Calu3 (cell line): ENCODE measurements at regions not wholly inside any gene's neighbourhood (a gene's known extent, or its start where the extent isn't known, plus 50 kb on each side); places are given as distances from the start of the nearest gene placed in this dataset.

Experiments
- BruUV-seq: library from RNA; stranded (reverse); fragments of 400-500 nt; replicated peaks from 2 replicates; lab custom pipeline; 2021; lab: Mats Ljungman, UMichigan
- CTCF ChIA-PET: fragments of 300-600 bp; sonication (Branson Sonifier 250); formaldehyde crosslinking; loops from one replicate; lab custom pipeline; 2022; ENCODE audit warnings: antibody characterized with exemption; lab: Charles Lee
- DNase-seq: peaks from one replicate; pipeline ENCODE4 v3.0.0; 2022
- H3K27ac Mint-ChIP-seq: one replicate; pipeline ENCODE4 v1.8.0; 2022; ENCODE audit warnings: mixed read lengths; ENCODE audit not compliant: unreplicated experiment
- H3K27me3 Mint-ChIP-seq: one replicate; pipeline ENCODE4 v1.8.0; 2022; ENCODE audit warnings: mixed read lengths; ENCODE audit not compliant: unreplicated experiment
- H3K36me3 Mint-ChIP-seq: one replicate; pipeline ENCODE4 v1.8.0; 2022; ENCODE audit warnings: mild to moderate bottlenecking, moderate library complexity, mixed read lengths; ENCODE audit not compliant: insufficient read depth, unreplicated experiment
- H3K4me1 Mint-ChIP-seq: one replicate; pipeline ENCODE4 v1.8.0; 2022; ENCODE audit warnings: mild to moderate bottlenecking, low read depth, mixed read lengths; ENCODE audit not compliant: unreplicated experiment
- H3K4me3 Mint-ChIP-seq: one replicate; pipeline ENCODE4 v1.8.0; 2022; ENCODE audit warnings: mild to moderate bottlenecking, low read depth, moderate library complexity, mixed read lengths; ENCODE audit not compliant: unreplicated experiment
- H3K9me3 Mint-ChIP-seq: one replicate; pipeline ENCODE4 v1.8.0; 2022; ENCODE audit warnings: low read depth, mixed read lengths; ENCODE audit not compliant: unreplicated experiment
- CTCF ChIP-seq: fragments of 200-600 bp; IDR thresholded peaks from one replicate; pipeline ENCODE4 v1.8.0; 2022; ENCODE audit warnings: antibody characterized with exemption; ENCODE audit not compliant: unreplicated experiment
- intact Hi-C: fragments of 100-400 bp; cut with micrococcal nuclease; formaldehyde crosslinking; loops from one replicate; pipeline ENCODE4 v1.10.0; 2022; ENCODE audit not compliant: unreplicated experiment

GRCh38 chr1:213692321-213692720 lies 295.5 kb upstream of the PROX1 start:
- H3K9me3 Mint-ChIP-seq, result no peaks in the 10 kb centered on the region
- no peak overlapping the region for H3K27ac Mint-ChIP-seq
- H3K27me3 Mint-ChIP-seq, result peaks cover 40% of the 10 kb centered on the region
- CTCF ChIA-PET, result no interaction called here
- no peak overlapping the region for H3K4me3 Mint-ChIP-seq
- no peak for DNase-seq
- no TSS peak for BruUV-seq
- no peaks in the 10 kb centered on the region for H3K36me3 Mint-ChIP-seq
- intact Hi-C loops, result no loop called here
- H3K4me1 Mint-ChIP-seq, result no peaks in the 10 kb centered on the region
- no peak for TF ChIP-seq CTCF

GRCh38 chr1:213693864-213694263 lies 293.9 kb upstream of the PROX1 start:
- Mint-ChIP-seq H3K27ac (no peak overlapping the region), H3K4me3 (no peak overlapping the region), H3K36me3 (no peaks in the 10 kb centered on the region), H3K27me3 (peaks cover 35% of the 10 kb centered on the region), H3K4me1 (no peaks in the 10 kb centered on the region), H3K9me3 (no peaks in the 10 kb centered on the region)
- BruUV-seq, result no TSS peak
- CTCF ChIA-PET, result no interaction called here
- no peak for TF ChIP-seq CTCF
- DNase-seq, result no peak
- intact Hi-C loops, result no loop called here

- Mint-ChIP-seq H3K27ac (no peak overlapping the region), H3K4me3 (no peak overlapping the region), H3K4me1 (no peaks in the 10 kb centered on the region), H3K9me3 (peaks cover 7% of the 10 kb centered on the region), H3K36me3 (no peaks in the 10 kb centered on the region), H3K27me3 (peaks cover 24% of the 10 kb centered on the region)
- CTCF ChIA-PET, result no interaction called here
- TF ChIP-seq CTCF, result no peak
- intact Hi-C loops, result no loop called here
- no TSS peak for BruUV-seq
- no peak for DNase-seq
These were observed 290.5 kb upstream of the PROX1 start for GRCh38 chr1:213697192-213697802.

GRCh38 chr1:213698092-213698702 lies 289.6 kb upstream of the PROX1 start:
- Mint-ChIP-seq H3K27ac (no peak overlapping the region), H3K4me3 (no peak overlapping the region), H3K27me3 (peaks cover 24% of the 10 kb centered on the region), H3K36me3 (no peaks in the 10 kb centered on the region), H3K4me1 (no peaks in the 10 kb centered on the region), H3K9me3 (peaks cover 10% of the 10 kb centered on the region)
- BruUV-seq, result no TSS peak
- DNase-seq, result no peak
- no peak for TF ChIP-seq CTCF
- CTCF ChIA-PET, result no interaction called here
- intact Hi-C loops, result no loop called here
